OCI-LY1 (cell line): ENCODE measurements at regions not wholly inside any gene's neighbourhood (a gene's known extent, or its start where the extent isn't known, plus 50 kb on each side); places are given as distances from the start of the nearest gene placed in this dataset.

Source experiments
- CTCF ChIP-seq: fragments of 200-600 bp; sonication (generic), shearing (Covaris generic); IDR thresholded peaks from 2 replicates; pipeline ENCODE4 v1.5.1; 2017; ENCODE audit warnings: mild to moderate bottlenecking, antibody characterized with exemption, low read length, moderate library complexity, mixed read lengths
- EZH2 ChIP-seq: fragments of 200-600 bp; sonication (generic), shearing (Covaris generic); IDR thresholded peaks from 2 replicates; pipeline ENCODE4 v1.8.0; 2017; ENCODE audit warnings: borderline replicate concordance, mixed run types, mild to moderate bottlenecking, antibody characterized with exemption, low read length, moderate library complexity, mixed read lengths

- TF ChIP-seq CTCF (no peak), EZH2 (no peak)
These were observed 207.9 kb downstream of the NFATC2 start for GRCh38 chr20:51334609-51335008.
